ENCODE measurements at regions not wholly inside any gene's neighbourhood (a gene's known extent, or its start where the extent isn't known, plus 50 kb on each side); places are given as distances from the start of the nearest gene placed in this dataset.
"Not testable (repeated sequence)": the region's sequence is repeated elsewhere in the genome, so short reads cannot be mapped to it uniquely, and the experiment has no call there.

- DNase-seq (ENCODE audit: low spot score) = no peak
- intact Hi-C loops (cut with DNase I) = no loop called here
Observed at GRCh38 chr20:40948465-40949267, 80.0 kb upstream of the TOP1 start.

GRCh38 chr20:40949346-40949745, 79.3 kb upstream of the TOP1 start:
- no peak for DNase-seq (ENCODE audit: low spot score)
- intact Hi-C loops (cut with DNase I) = no loop called here

- intact Hi-C loops (cut with DNase I) = no loop called here
- no peak for DNase-seq (ENCODE audit: low spot score)
Observed at GRCh38 chr20:40952136-40952535, 76.5 kb upstream of the TOP1 start.

GRCh38 chr20:40953416-40953815, 75.2 kb upstream of the TOP1 start:
- DNase-seq (ENCODE audit: low spot score) = no peak
- intact Hi-C loops (cut with DNase I) = no loop called here

GRCh38 chr20:40953856-40954255, 74.8 kb upstream of the TOP1 start:
- intact Hi-C loops (cut with DNase I) = no loop called here
- no peak for DNase-seq (ENCODE audit: low spot score)

GRCh38 chr20:40954521-40955165, 74.0 kb upstream of the TOP1 start:
- intact Hi-C loops (cut with DNase I) = no loop called here
- no peak for DNase-seq (ENCODE audit: low spot score)

- intact Hi-C loops (cut with DNase I) = no loop called here
- no peak for DNase-seq (ENCODE audit: low spot score)
Observed at GRCh38 chr20:40955326-40955725, 73.3 kb upstream of the TOP1 start.

- DNase-seq (ENCODE audit: low spot score); intact Hi-C loops (cut with DNase I): not testable (repeated sequence)
Observed at GRCh38 chr20:40955826-40956225, 72.8 kb upstream of the TOP1 start.

- intact Hi-C loops (cut with DNase I) = no loop called here
- no peak for DNase-seq (ENCODE audit: low spot score)
Observed at GRCh38 chr20:40956542-40957264, 71.9 kb upstream of the TOP1 start.

- intact Hi-C loops (cut with DNase I) = no loop called here
- no peak for DNase-seq (ENCODE audit: low spot score)
Observed at GRCh38 chr20:40957265-40957760, 71.3 kb upstream of the TOP1 start.

- no peak for DNase-seq (ENCODE audit: low spot score)
- intact Hi-C loops (cut with DNase I) = no loop called here
Observed at GRCh38 chr20:40958598-40958997, 70.0 kb upstream of the TOP1 start.

- intact Hi-C loops (cut with DNase I) = loop anchor here (5.0 to 10.0 kb wide), 3 partner anchors 217 to 1695 kb away; no protein-coding TSS in a partner anchor
- no peak for DNase-seq (ENCODE audit: low spot score)
Observed at GRCh38 chr20:40959325-40960092, 69.1 kb upstream of the TOP1 start.

GRCh38 chr20:40960101-40960500, 68.5 kb upstream of the TOP1 start:
- DNase-seq (ENCODE audit: low spot score) = no peak
- intact Hi-C loops (cut with DNase I) = loop anchor here (5.0 to 10.0 kb wide), 3 partner anchors 218 to 1695 kb away; no protein-coding TSS in a partner anchor

GRCh38 chr20:40960521-40960956, 68.1 kb upstream of the TOP1 start:
- DNase-seq (ENCODE audit: low spot score) = no peak
- intact Hi-C loops (cut with DNase I) = loop anchor here (5.0 to 10.0 kb wide), 3 partner anchors 218 to 1696 kb away; no protein-coding TSS in a partner anchor

GRCh38 chr20:40961176-40961575, 67.4 kb upstream of the TOP1 start:
- intact Hi-C loops (cut with DNase I) = loop anchor here (5.0 to 10.0 kb wide), 3 partner anchors 219 to 1696 kb away; no protein-coding TSS in a partner anchor
- DNase-seq (ENCODE audit: low spot score) = no peak

GRCh38 chr20:40961686-40962640, 66.7 kb upstream of the TOP1 start:
- no peak for DNase-seq (ENCODE audit: low spot score)
- intact Hi-C loops (cut with DNase I) = loop anchor here (5.0 to 10.0 kb wide), 3 partner anchors 220 to 1697 kb away; no protein-coding TSS in a partner anchor

GRCh38 chr20:40962733-40963504, 65.7 kb upstream of the TOP1 start:
- DNase-seq (ENCODE audit: low spot score) = peak; percentile 82
- intact Hi-C loops (cut with DNase I) = loop anchor here (5.0 to 10.0 kb wide), 3 partner anchors 221 to 1698 kb away; no protein-coding TSS in a partner anchor

All from cardiac septum (tissue), 1 donor.